ENCODE measurements at regions not wholly inside any gene's neighbourhood (a gene's known extent, or its start where the extent isn't known, plus 50 kb on each side); places are given as distances from the start of the nearest gene placed in this dataset.

DNA sequence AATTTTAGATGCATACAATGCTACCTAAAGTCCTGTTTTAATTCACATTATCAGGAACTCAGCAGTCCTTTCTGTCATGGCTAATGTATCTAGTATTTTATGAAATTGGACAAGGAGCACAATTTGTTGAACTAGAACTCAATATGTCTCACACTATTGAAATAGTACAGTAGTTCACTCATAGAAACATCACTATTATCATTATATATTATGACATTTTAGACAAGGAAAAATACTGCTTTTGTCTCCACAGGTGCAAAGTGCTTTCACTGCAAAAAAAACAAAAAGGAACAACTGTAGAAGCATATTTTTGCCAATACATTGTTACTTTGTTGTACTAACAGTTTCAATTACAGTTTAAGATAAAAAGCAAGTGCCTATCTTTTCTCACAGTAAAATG, 419.2 kb upstream of the CDH19 start:
- TF ChIP-seq, protein P1, sequence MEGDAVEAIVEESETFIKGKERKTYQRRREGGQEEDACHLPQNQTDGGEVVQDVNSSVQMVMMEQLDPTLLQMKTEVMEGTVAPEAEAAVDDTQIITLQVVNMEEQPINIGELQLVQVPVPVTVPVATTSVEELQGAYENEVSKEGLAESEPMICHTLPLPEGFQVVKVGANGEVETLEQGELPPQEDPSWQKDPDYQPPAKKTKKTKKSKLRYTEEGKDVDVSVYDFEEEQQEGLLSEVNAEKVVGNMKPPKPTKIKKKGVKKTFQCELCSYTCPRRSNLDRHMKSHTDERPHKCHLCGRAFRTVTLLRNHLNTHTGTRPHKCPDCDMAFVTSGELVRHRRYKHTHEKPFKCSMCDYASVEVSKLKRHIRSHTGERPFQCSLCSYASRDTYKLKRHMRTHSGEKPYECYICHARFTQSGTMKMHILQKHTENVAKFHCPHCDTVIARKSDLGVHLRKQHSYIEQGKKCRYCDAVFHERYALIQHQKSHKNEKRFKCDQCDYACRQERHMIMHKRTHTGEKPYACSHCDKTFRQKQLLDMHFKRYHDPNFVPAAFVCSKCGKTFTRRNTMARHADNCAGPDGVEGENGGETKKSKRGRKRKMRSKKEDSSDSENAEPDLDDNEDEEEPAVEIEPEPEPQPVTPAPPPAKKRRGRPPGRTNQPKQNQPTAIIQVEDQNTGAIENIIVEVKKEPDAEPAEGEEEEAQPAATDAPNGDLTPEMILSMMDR (IDR thresholded peaks at IDR 0.05; ENCODE audit: low read length): no peak
- no peak for TF ChIP-seq EZH2 (IDR thresholded peaks at IDR 0.05; ENCODE audit: borderline replicate concordance, low read length)
